H1 (cell line): ENCODE measurements at regions not wholly inside any gene's neighbourhood (a gene's known extent, or its start where the extent isn't known, plus 50 kb on each side); places are given as distances from the start of the nearest gene placed in this dataset.

Source experiments
- ATF2 ChIP-seq: IDR thresholded peaks from 2 replicates; pipeline ENCODE4 v1.6.1; 2012; ENCODE audit warnings: low read length, inconsistent platforms
- ATF3 ChIP-seq: IDR thresholded peaks from 2 replicates; pipeline ENCODE4 v1.6.1; 2011; ENCODE audit warnings: low read depth, mild to moderate bottlenecking, low read length; ENCODE audit not compliant: insufficient read depth
- CTCF ChIP-seq, 3 experiments: IDR thresholded peaks; 1 replicate in 2 of 3; 2 replicates in 1 of 3; pipeline versions ENCODE4 v1.5.1 to v1.6.1; 2011; ENCODE audit warnings: low read length in 3 of 3, mild to moderate bottlenecking in 3 of 3, inconsistent platforms in 2 of 3, low read depth in 1 of 3, moderate library complexity in 1 of 3; ENCODE audit not compliant: insufficient read depth in 1 of 3; ENCODE audit errors: control extremely low read depth in 1 of 3
- KDM1A ChIP-seq: fragments of 200-600, 300-600 bp; sonication (generic); IDR thresholded peaks from 2 replicates; pipeline ENCODE4 v1.7.1; 2016; ENCODE audit warnings: mild to moderate bottlenecking, low read length, borderline replicate concordance
- NRF1 ChIP-seq: IDR thresholded peaks from 2 replicates; pipeline ENCODE4 v1.6.1; 2011; ENCODE audit warnings: mild to moderate bottlenecking, low read depth, low read length, improper control_type of control experiment
- POLR2AphosphoS5 ChIP-seq: IDR thresholded peaks from 2 replicates; pipeline ENCODE4 v1.6.1; 2011; ENCODE audit warnings: low read depth, low read length
- RAD21 ChIP-seq, 2 experiments: IDR thresholded peaks in 1 of 2; conservative IDR thresholded peaks in 1 of 2; 2 replicates each; pipeline ENCODE4 v1.6.1; 2011; ENCODE audit warnings: low read depth in 2 of 2, low read length in 2 of 2, improper control_type of control experiment in 1 of 2, inconsistent platforms in 1 of 2, mild to moderate bottlenecking in 1 of 2, moderate library complexity in 1 of 2
- SP4 ChIP-seq: IDR thresholded peaks from 2 replicates; pipeline ENCODE4 v1.6.1; 2012; ENCODE audit warnings: low read length, inconsistent platforms
- SRF ChIP-seq: IDR thresholded peaks from 2 replicates; pipeline ENCODE4 v1.6.1; 2011; ENCODE audit warnings: mild to moderate bottlenecking, low read depth, low read length, moderate library complexity

GRCh38 chr10:130824230-130825014 lies 487.1 kb downstream of the TCERG1L start (continued):
- TF ChIP-seq ATF3: no peak
- no peak for TF ChIP-seq RAD21 (IDR thresholded peaks at IDR 0.05 in 1 of 2, conservative IDR thresholded peaks at IDR 0.05 in 1 of 2; ENCODE audit: low read depth in 2 of 2, low read length in 2 of 2)
- TF ChIP-seq SP4: no peak
- no peak for TF ChIP-seq KDM1A
- no peak for TF ChIP-seq CTCF (IDR thresholded peaks at IDR 0.05; ENCODE audit: control extremely low read depth in 1 of 3, insufficient read depth in 1 of 3, low read depth in 1 of 3, low read length in 3 of 3)
- TF ChIP-seq POLR2AphosphoS5: no peak
- TF ChIP-seq NRF1: no peak
- no peak for TF ChIP-seq SRF
- no peak for TF ChIP-seq ATF2
